Activated T-cell treated with anti-CD3 and anti-CD28 coated beads, Interleukin-2, amount 50 U/mL, for 72 hours (primary cell): ENCODE measurements at regions not wholly inside any gene's neighbourhood (a gene's known extent, or its start where the extent isn't known, plus 50 kb on each side); places are given as distances from the start of the nearest gene placed in this dataset.

ENCODE experiments used
- ATAC-seq, 2 donors: fragments of 150-1000 bp; cut with Tn5 transposase; replicated peaks in 1 of 2; 2 replicates each; pipeline ENCODE4 v1.10.0; 2021; ENCODE audit warnings: moderate library complexity in 2 of 2, mild to moderate bottlenecking in 1 of 2
- DNase-seq, 2 donors: peaks; one replicate each; pipeline ENCODE4 v3.0.0; 2021 to 2022; ENCODE audit warnings: mixed read lengths in 1 of 2
- H3K27ac Mint-ChIP-seq: one replicate; pipeline ENCODE4 v1.8.0; 2022; ENCODE audit warnings: mild to moderate bottlenecking, moderate library complexity, mixed read lengths
- H3K27me3 Mint-ChIP-seq: one replicate; pipeline ENCODE4 v1.8.0; 2022; ENCODE audit warnings: low read depth, mixed read lengths
- H3K36me3 Mint-ChIP-seq, 2 donors: one replicate each; pipeline ENCODE4 v1.8.0; 2022; ENCODE audit warnings: mixed read lengths in 2 of 2, mild to moderate bottlenecking in 1 of 2; ENCODE audit not compliant: insufficient read depth in 2 of 2
- H3K4me1 Mint-ChIP-seq: one replicate; pipeline ENCODE4 v1.8.0; 2022; ENCODE audit warnings: low read depth, mixed read lengths
- H3K4me3 Mint-ChIP-seq, 2 donors: one replicate each; pipeline ENCODE4 v1.8.0; 2022; ENCODE audit warnings: mild to moderate bottlenecking in 2 of 2, mixed read lengths in 2 of 2, moderate library complexity in 2 of 2
- H3K9me3 Mint-ChIP-seq, 2 donors: one replicate each; pipeline ENCODE4 v1.8.0; 2022; ENCODE audit warnings: mixed read lengths in 2 of 2

- Mint-ChIP-seq H3K4me3 (no peak overlapping the region), H3K4me1 (peaks cover 7% of the 10 kb centered on the region), H3K27ac (no peak overlapping the region), H3K27me3 (peaks cover 24% of the 10 kb centered on the region), H3K36me3 (peaks cover 8 to 10% of the 10 kb centered on the region in 2 donors), H3K9me3 (peaks cover 10 to 12% of the 10 kb centered on the region in 2 donors)
- no peak for DNase-seq
- no peak for ATAC-seq
Measured at GRCh38 chr7:28362182-28362581, 50.1 kb upstream of the CREB5 start.
